ENCODE measurements at regions not wholly inside any gene's neighbourhood (a gene's known extent, or its start where the extent isn't known, plus 50 kb on each side); places are given as distances from the start of the nearest gene placed in this dataset.

GRCh38 chr2:125095826-125096225, 1070.7 kb downstream of the CNTNAP5 start:
- no peaks in the 10 kb centered on the region for H3K27me3 Mint-ChIP-seq (ENCODE audit: insufficient read depth, low read depth, poor library complexity)
- no peaks in the 10 kb centered on the region for H3K9me2 ChIP-seq (ENCODE audit: insufficient read depth)
- no peaks in the 10 kb centered on the region for H3K36me3 Mint-ChIP-seq (ENCODE audit: low read depth)
- H2AFZ ChIP-seq: no peak overlapping the region
- H3K4me3 Mint-ChIP-seq: no peak overlapping the region
- no peaks in the 10 kb centered on the region for H4K20me1 ChIP-seq (replicated peaks; ENCODE audit: insufficient read depth)
- H3K4me2 ChIP-seq: no peak overlapping the region
- H3K27me3 ChIP-seq (ENCODE audit: insufficient read depth): no peaks in the 10 kb centered on the region
- no peak overlapping the region for H3K27ac Mint-ChIP-seq
- no peaks in the 10 kb centered on the region for H3K9me3 Mint-ChIP-seq
- H3K79me2 ChIP-seq (replicated peaks; ENCODE audit: insufficient read depth): no peaks in the 10 kb centered on the region
- no peak overlapping the region for H3K4me3 ChIP-seq
- DNase-seq (ENCODE audit: low spot score) (no peak), ATAC-seq (no peak)
- H3F3A ChIP-seq (replicated peaks; ENCODE audit: low read depth): no peaks in the 10 kb centered on the region
- H3K4me1 ChIP-seq (ENCODE audit: insufficient read depth): no peaks in the 10 kb centered on the region
- H3K27ac ChIP-seq (ENCODE audit: low read depth): no peak overlapping the region
- no peaks in the 10 kb centered on the region for H3K36me3 ChIP-seq (ENCODE audit: insufficient read depth)
- TF ChIP-seq ETS1 (IDR thresholded peaks at IDR 0.05) (no peak), JUNB (IDR thresholded peaks at IDR 0.05; ENCODE audit: unreplicated experiment) (no peak), EZH2phosphoT487 (IDR thresholded peaks at IDR 0.05; ENCODE audit: unreplicated experiment) (no peak), POLR2AphosphoS5 (IDR thresholded peaks at IDR 0.05; ENCODE audit: low read depth) (no peak), REST (IDR thresholded peaks at IDR 0.05; ENCODE audit: unreplicated experiment) (no peak), ZNF114 (CRISPR knock-in tag; IDR thresholded peaks at IDR 0.05) (no peak)
- no peaks in the 10 kb centered on the region for H3K4me1 Mint-ChIP-seq

- H3F3A ChIP-seq (replicated peaks; ENCODE audit: low read depth): no peaks in the 10 kb centered on the region
- no peak overlapping the region for H3K4me2 ChIP-seq
- H3K36me3 ChIP-seq (ENCODE audit: insufficient read depth): no peaks in the 10 kb centered on the region
- no peak overlapping the region for H3K4me3 ChIP-seq
- no peaks in the 10 kb centered on the region for H3K4me1 ChIP-seq (ENCODE audit: insufficient read depth)
- Mint-ChIP-seq H3K4me3 (no peak overlapping the region), H3K27me3 (ENCODE audit: insufficient read depth, low read depth, poor library complexity) (no peaks in the 10 kb centered on the region), H3K4me1 (no peaks in the 10 kb centered on the region), H3K36me3 (ENCODE audit: low read depth) (no peaks in the 10 kb centered on the region), H3K27ac (no peak overlapping the region), H3K9me3 (no peaks in the 10 kb centered on the region)
- no peaks in the 10 kb centered on the region for H4K20me1 ChIP-seq (replicated peaks; ENCODE audit: insufficient read depth)
- no peak overlapping the region for H3K27ac ChIP-seq (ENCODE audit: low read depth)
- no peaks in the 10 kb centered on the region for H3K79me2 ChIP-seq (replicated peaks; ENCODE audit: insufficient read depth)
- H3K27me3 ChIP-seq (ENCODE audit: insufficient read depth): no peaks in the 10 kb centered on the region
- no peak for DNase-seq (ENCODE audit: low spot score)
- H2AFZ ChIP-seq: no peak overlapping the region
- H3K9me2 ChIP-seq (ENCODE audit: insufficient read depth): no peaks in the 10 kb centered on the region
- ATAC-seq: no peak
- no peak for TF ChIP-seq ZNF331 (CRISPR knock-in tag; IDR thresholded peaks at IDR 0.05; ENCODE audit: low read depth)
- TF ChIP-seq ETS1 (IDR thresholded peaks at IDR 0.05): no peak
- TF ChIP-seq CREB1 (CRISPR knock-in tag; IDR thresholded peaks at IDR 0.05; ENCODE audit: low read depth): no peak
- no peak for TF ChIP-seq EZH2 (IDR thresholded peaks at IDR 0.05; ENCODE audit: low read depth, unreplicated experiment)
- TF ChIP-seq EZH2phosphoT487 (IDR thresholded peaks at IDR 0.05; ENCODE audit: unreplicated experiment): no peak
- no peak for TF ChIP-seq CTCF (conservative IDR thresholded peaks at IDR 0.05; ENCODE audit: low read depth in 2 of 2)
These were observed 1081.6 kb downstream of the CNTNAP5 start for GRCh38 chr2:125106710-125107109.
